CD8-positive, alpha-beta memory T cell (primary cell): ENCODE measurements at regions not wholly inside any gene's neighbourhood (a gene's known extent, or its start where the extent isn't known, plus 50 kb on each side); places are given as distances from the start of the nearest gene placed in this dataset.

ENCODE experiments used
- CTCF ChIA-PET: fragments of 350-600 bp; sonication (Branson Sonifier 250); formaldehyde crosslinking; loops from one replicate; lab custom pipeline; 2021; ENCODE audit warnings: antibody characterized with exemption; lab: Charles Lee
- POLR2A ChIA-PET: fragments of 350-600 bp; sonication (Branson Sonifier 250); formaldehyde crosslinking; loops from one replicate; lab custom pipeline; 2021; ENCODE audit warnings: antibody characterized with exemption; lab: Charles Lee
- DNase-seq, 5 donors: peaks; one replicate each; pipeline versions ENCODE4 v3.0.0 to v3.0.0-alpha.2; 2020 to 2022; ENCODE audit warnings: mixed read lengths in 1 of 5
- H3K27ac ChIP-seq: one replicate; pipeline ENCODE4 v1.7.0; 2013; ENCODE audit warnings: low read depth, mild to moderate bottlenecking, low read length, moderate library complexity
- H3K27me3 ChIP-seq: 2 replicates; pipeline ENCODE4 v1.7.0; 2013; ENCODE audit warnings: low read length, mild to moderate bottlenecking; ENCODE audit not compliant: insufficient read depth, poor library complexity, severe bottlenecking
- H3K36me3 ChIP-seq: 2 replicates; pipeline ENCODE4 v1.7.0; 2013; ENCODE audit warnings: mild to moderate bottlenecking, low read length, moderate library complexity; ENCODE audit not compliant: insufficient read depth
- H3K4me1 ChIP-seq: 2 replicates; pipeline ENCODE4 v1.7.0; 2013; ENCODE audit warnings: mild to moderate bottlenecking, low read length, moderate library complexity; ENCODE audit not compliant: insufficient read depth
- H3K4me3 ChIP-seq: 2 replicates; pipeline ENCODE4 v1.7.0; 2013; ENCODE audit warnings: mild to moderate bottlenecking, low read length
- H3K9me3 ChIP-seq: 2 replicates; pipeline ENCODE4 v1.7.0; 2013; ENCODE audit warnings: mild to moderate bottlenecking, low read length
- H3K27ac Mint-ChIP-seq, 8 donors: one replicate each; pipeline ENCODE4 v1.8.0; 2020 to 2021; ENCODE audit warnings: mixed read lengths in 8 of 8, mild to moderate bottlenecking in 6 of 8, inconsistent platforms in 3 of 8, moderate library complexity in 3 of 8
- H3K27me3 Mint-ChIP-seq, 2 donors: one replicate each; pipeline ENCODE4 v1.8.0; 2020 to 2021; ENCODE audit warnings: mixed read lengths in 2 of 2, mild to moderate bottlenecking in 1 of 2, moderate library complexity in 1 of 2
- H3K36me3 Mint-ChIP-seq, 3 donors: one replicate each; pipeline ENCODE4 v1.8.0; 2020 to 2021; ENCODE audit warnings: mixed read lengths in 3 of 3, inconsistent platforms in 1 of 3, mild to moderate bottlenecking in 1 of 3
- H3K4me1 Mint-ChIP-seq, 3 donors: one replicate each; pipeline ENCODE4 v1.8.0; 2020 to 2021; ENCODE audit warnings: mixed read lengths in 3 of 3, inconsistent platforms in 1 of 3, mild to moderate bottlenecking in 1 of 3
- H3K4me3 Mint-ChIP-seq, 7 donors: one replicate each; pipeline ENCODE4 v1.8.0; 2020 to 2021; ENCODE audit warnings: mixed read lengths in 7 of 7, mild to moderate bottlenecking in 6 of 7, moderate library complexity in 4 of 7, inconsistent platforms in 2 of 7
- H3K9me3 Mint-ChIP-seq, 5 donors: one replicate each; pipeline ENCODE4 v1.8.0; 2020 to 2022; ENCODE audit warnings: mixed read lengths in 5 of 5, mild to moderate bottlenecking in 3 of 5, moderate library complexity in 2 of 5, inconsistent platforms in 1 of 5

DNA sequence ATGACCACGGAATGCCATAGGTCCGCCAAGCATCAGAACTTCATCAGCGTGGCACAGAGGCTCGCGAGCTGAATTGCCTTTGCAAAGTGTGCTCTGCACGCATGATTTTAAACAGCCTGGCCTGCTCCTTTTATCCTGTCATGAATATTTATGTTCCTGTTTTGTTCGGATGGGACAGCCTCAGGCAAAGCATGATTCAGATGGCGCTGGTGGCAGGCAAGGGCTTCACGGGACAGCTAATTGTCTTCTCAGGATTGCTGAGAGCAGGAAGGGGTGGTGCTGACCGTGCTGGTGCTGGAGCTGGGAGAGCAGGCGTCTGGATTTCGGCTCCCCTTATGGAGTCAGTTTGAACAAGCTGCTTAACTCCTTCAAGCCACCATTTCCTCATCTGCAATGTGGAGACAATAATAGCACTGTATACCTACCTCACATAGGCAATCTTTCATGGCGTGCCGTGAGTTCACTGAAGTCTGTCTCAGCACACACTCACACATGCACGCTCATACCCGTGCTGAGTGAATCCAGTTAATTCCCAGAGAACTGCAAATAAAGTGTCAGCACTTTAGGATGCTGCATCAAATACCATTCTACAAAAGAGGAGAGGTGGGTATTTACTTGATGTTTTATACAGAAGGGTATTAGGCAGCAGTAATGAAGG is 79.7 kb upstream of the APCDD1 start:
- CTCF ChIA-PET = no interaction called here
- no peaks in the 10 kb centered on the region for H3K4me1 Mint-ChIP-seq
- H3K27me3 Mint-ChIP-seq = peaks cover 3% of the 10 kb centered on the region in 2 donors

DNA sequence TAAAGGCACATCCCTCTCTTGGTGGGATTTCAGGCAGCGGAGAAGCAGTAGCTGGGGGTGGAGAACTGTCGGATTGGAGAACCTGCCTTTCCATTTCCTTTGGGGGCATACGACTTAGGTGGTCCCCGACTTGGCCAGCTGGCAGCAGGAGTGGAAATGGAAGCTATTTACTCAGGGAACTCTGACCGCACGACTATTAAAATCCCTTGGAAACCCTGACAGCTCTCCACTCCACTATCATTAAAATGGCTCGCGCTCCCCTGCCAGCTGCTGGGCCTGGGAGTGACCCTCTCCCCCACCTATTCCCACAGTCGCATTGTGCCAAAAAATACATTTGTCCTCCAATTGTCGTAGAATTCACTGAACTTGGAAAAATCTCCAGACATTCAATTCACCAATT is 77.7 kb upstream of the APCDD1 start:
- CTCF ChIA-PET = no interaction called here
- Histone ChIP-seq H3K27ac (no peak overlapping the region), H3K4me3 (no peak overlapping the region), H3K36me3 (no peaks in the 10 kb centered on the region), H3K4me1 (no peaks in the 10 kb centered on the region), H3K27me3 (no peaks in the 10 kb centered on the region), H3K9me3 (no peaks in the 10 kb centered on the region)
- H3K27me3 Mint-ChIP-seq = peaks cover under 1 to 2% of the 10 kb centered on the region in 2 donors
- H3K36me3 Mint-ChIP-seq = no peaks in the 10 kb centered on the region
- no peaks in the 10 kb centered on the region for H3K4me1 Mint-ChIP-seq
- POLR2A ChIA-PET = no interaction called here
- H3K27ac Mint-ChIP-seq = no peak overlapping the region
- no peak overlapping the region for H3K4me3 Mint-ChIP-seq
- no peak for DNase-seq
- H3K9me3 Mint-ChIP-seq = no peaks in the 10 kb centered on the region

More for the DNA sequence above, 79.7 kb upstream of the APCDD1 start:
- POLR2A ChIA-PET = no interaction called here
- Histone ChIP-seq H3K4me1 (no peaks in the 10 kb centered on the region), H3K36me3 (no peaks in the 10 kb centered on the region), H3K27me3 (no peaks in the 10 kb centered on the region), H3K9me3 (no peaks in the 10 kb centered on the region), H3K27ac (no peak overlapping the region), H3K4me3 (no peak overlapping the region)
- H3K4me3 Mint-ChIP-seq = no peak overlapping the region
- no peaks in the 10 kb centered on the region for H3K9me3 Mint-ChIP-seq
- no peak for DNase-seq
- H3K36me3 Mint-ChIP-seq = no peaks in the 10 kb centered on the region
- H3K27ac Mint-ChIP-seq = no peak overlapping the region

DNA sequence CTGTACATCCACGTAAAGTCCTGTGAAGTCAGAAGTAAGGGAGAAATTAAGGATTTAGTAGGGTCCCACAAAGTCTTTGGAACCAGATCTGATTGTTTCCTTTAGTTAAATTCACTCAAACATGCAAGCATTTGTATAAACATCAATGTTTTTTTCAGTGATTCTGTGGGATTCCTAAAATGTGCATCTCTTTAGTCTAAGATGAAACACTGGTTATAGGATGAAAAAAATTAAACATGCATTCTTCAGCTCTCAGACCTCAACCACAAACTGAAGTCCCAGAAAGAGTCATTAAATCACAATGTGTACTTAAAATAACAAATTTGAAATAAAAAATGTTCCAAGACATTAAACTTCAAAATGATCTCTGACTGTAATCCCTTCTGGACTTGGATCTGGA is 76.5 kb upstream of the APCDD1 start:
- no peaks in the 10 kb centered on the region for H3K4me1 Mint-ChIP-seq
- CTCF ChIA-PET = no interaction called here
- H3K9me3 Mint-ChIP-seq = no peaks in the 10 kb centered on the region
- no peaks in the 10 kb centered on the region for H3K36me3 Mint-ChIP-seq
- H3K4me3 Mint-ChIP-seq = no peak overlapping the region
- Histone ChIP-seq H3K4me1 (no peaks in the 10 kb centered on the region), H3K36me3 (no peaks in the 10 kb centered on the region), H3K27me3 (no peaks in the 10 kb centered on the region), H3K9me3 (no peaks in the 10 kb centered on the region), H3K4me3 (no peak overlapping the region), H3K27ac (no peak overlapping the region)
- H3K27ac Mint-ChIP-seq = no peak overlapping the region
- POLR2A ChIA-PET = no interaction called here
- DNase-seq = no peak
- peaks cover 0 to 2% of the 10 kb centered on the region in 2 donors for H3K27me3 Mint-ChIP-seq

DNA sequence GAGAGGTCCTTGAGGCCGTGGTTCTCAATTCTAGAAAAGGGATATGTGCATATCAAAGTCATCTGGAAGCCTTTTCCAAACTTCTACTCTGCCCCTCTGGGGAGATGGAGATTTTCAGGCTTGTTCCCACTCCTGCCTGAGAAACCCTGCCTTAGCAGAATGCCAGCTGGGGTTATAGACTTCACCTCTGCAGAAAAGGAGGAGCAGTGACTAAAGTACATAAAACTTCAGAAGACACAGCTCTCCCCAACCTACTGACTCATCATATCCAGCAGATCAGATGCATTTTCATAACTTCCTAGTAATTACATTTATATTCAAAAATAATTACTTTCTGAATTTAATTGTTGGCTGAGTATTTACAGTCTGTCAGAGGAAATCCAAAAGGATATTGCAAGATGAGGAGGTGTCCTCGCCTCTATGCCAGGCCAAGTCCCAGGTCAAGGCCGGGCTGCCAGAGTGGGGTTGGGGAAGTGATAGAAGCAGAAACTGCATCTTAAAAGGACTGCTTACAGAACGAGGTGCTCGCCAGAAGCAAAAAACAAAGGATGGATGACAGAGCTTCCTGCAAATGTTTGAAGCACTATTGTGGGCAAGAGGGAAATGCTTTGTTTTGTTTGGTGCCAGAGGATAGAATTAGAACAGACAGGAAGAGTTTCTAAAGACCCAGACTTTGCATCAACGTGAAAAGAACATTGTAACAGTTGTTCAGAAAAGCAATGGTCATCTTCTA is 75.6 kb upstream of the APCDD1 start:
- no peaks in the 10 kb centered on the region for H3K9me3 Mint-ChIP-seq
- Histone ChIP-seq H3K4me3 (no peak overlapping the region), H3K27me3 (no peaks in the 10 kb centered on the region), H3K36me3 (no peaks in the 10 kb centered on the region), H3K4me1 (no peaks in the 10 kb centered on the region), H3K27ac (no peak overlapping the region), H3K9me3 (no peaks in the 10 kb centered on the region)
- H3K4me1 Mint-ChIP-seq = no peaks in the 10 kb centered on the region
- ChIA-PET CTCF (no interaction called here), POLR2A (no interaction called here)
- H3K36me3 Mint-ChIP-seq = no peaks in the 10 kb centered on the region
- peaks cover 0 to 2% of the 10 kb centered on the region in 2 donors for H3K27me3 Mint-ChIP-seq
- no peak overlapping the region for H3K27ac Mint-ChIP-seq
- H3K4me3 Mint-ChIP-seq = no peak overlapping the region
- no peak for DNase-seq

DNA sequence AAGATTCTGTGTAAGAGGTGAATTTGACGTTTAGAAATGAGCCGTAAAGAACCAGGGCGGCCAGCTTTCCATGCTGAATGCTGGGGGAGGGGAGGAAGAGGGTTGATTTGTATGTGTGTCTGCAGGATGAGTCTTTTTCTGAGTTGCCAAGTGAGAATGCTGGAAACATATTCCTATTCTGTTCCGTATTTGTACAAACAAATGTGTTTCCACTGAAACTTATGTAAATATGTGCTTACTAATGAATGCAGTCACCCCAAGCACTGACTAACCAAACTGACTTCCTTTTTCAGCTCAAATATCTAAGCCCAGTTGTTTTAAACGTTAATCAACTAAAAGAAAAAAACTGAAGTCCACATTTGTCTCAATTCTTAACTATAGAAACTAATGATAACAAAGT is 74.9 kb upstream of the APCDD1 start:
- Mint-ChIP-seq H3K9me3 (no peaks in the 10 kb centered on the region), H3K27ac (no peak overlapping the region), H3K36me3 (no peaks in the 10 kb centered on the region), H3K4me1 (no peaks in the 10 kb centered on the region), H3K4me3 (no peak overlapping the region), H3K27me3 (peaks cover 0 to 5% of the 10 kb centered on the region in 2 donors)
- Histone ChIP-seq H3K27me3 (no peaks in the 10 kb centered on the region), H3K9me3 (no peaks in the 10 kb centered on the region), H3K27ac (no peak overlapping the region), H3K36me3 (no peaks in the 10 kb centered on the region), H3K4me1 (no peaks in the 10 kb centered on the region), H3K4me3 (no peak overlapping the region)
- ChIA-PET POLR2A (no interaction called here), CTCF (no interaction called here)
- no peak for DNase-seq

DNA sequence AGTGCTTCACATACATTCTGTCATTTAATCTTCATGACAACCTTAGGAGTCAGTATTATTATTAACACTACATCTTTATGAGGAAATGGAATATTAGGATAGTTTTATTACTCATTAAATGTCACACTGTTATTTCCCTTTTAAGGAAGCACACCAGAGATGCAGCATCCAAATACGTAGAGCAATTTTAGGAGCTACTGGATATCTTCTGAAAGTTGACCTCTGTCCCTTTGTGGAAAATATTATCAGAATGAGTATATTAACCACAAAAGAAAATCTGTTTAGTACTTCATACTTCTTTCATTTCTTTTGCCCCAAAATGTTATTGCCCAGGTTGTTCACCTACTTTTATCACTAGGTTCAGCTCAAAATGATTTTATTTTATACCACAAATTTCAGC is 72.9 kb upstream of the APCDD1 start:
- H3K27ac ChIP-seq = no peak overlapping the region
- H3K36me3 ChIP-seq = no peaks in the 10 kb centered on the region
- ChIA-PET POLR2A (no interaction called here), CTCF (no interaction called here)
- Mint-ChIP-seq H3K27ac (no peak overlapping the region), H3K9me3 (peaks cover 0 to 1% (median 0%) of the 10 kb centered on the region in 5 donors), H3K4me3 (no peak overlapping the region), H3K36me3 (no peaks in the 10 kb centered on the region), H3K4me1 (no peaks in the 10 kb centered on the region), H3K27me3 (peaks cover 2 to 5% of the 10 kb centered on the region in 2 donors)
- H3K27me3 ChIP-seq = no peaks in the 10 kb centered on the region
- no peak for DNase-seq
- H3K4me1 ChIP-seq = no peaks in the 10 kb centered on the region
- no peaks in the 10 kb centered on the region for H3K9me3 ChIP-seq
- no peak overlapping the region for H3K4me3 ChIP-seq

DNA sequence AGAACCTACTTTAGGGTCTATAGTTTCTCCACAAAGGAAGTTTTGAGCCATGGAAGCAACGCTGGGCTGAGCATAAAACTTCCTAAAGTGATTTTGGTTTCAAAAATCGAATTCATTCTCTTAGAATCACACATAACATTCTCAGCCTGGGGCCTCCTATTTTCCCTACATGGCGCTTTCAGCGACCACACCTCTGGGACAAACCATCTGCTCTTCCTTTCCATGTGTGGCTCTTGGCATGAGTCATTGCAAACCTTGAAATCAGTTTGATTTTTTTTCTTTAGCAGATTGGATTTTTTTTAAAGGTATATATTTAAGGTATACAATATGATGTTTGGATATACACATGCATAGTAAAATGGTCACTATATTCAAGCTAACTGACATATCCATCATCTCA is 72.5 kb upstream of the APCDD1 start:
- H3K36me3 ChIP-seq = no peaks in the 10 kb centered on the region
- H3K4me1 ChIP-seq = no peaks in the 10 kb centered on the region
- no peak overlapping the region for H3K27ac ChIP-seq
- no peaks in the 10 kb centered on the region for H3K27me3 ChIP-seq
- no peak overlapping the region for H3K4me3 Mint-ChIP-seq
- H3K27me3 Mint-ChIP-seq = peaks cover 5 to 6% of the 10 kb centered on the region in 2 donors
- ChIA-PET CTCF (no interaction called here), POLR2A (no interaction called here)
- H3K4me3 ChIP-seq = no peak overlapping the region
- H3K9me3 Mint-ChIP-seq = peaks cover 0 to 3% (median 0%) of the 10 kb centered on the region in 5 donors
- H3K27ac Mint-ChIP-seq = no peak overlapping the region
- no peaks in the 10 kb centered on the region for H3K36me3 Mint-ChIP-seq
- no peak for DNase-seq
- H3K4me1 Mint-ChIP-seq = no peaks in the 10 kb centered on the region
- H3K9me3 ChIP-seq = no peaks in the 10 kb centered on the region

DNA sequence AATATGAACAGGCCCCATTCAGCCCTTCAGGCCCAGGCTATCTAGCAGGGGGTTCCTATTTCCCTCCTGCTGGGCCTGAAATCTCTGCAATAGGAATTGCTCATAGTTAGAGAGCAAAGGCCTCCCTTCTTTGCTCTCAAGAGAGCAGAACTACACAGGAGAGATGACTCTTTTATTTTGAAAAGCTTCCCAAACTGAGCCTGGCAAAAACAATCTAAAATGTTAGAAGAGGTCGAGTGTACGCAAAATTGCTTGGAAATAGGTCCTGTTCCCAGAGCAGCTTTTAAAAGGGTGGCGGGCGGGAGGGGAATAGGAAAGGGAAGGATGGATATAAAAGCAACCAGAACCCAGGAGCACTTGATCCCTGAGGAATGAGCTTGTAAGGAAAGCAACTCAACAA is 68.4 kb upstream of the APCDD1 start:
- no peaks in the 10 kb centered on the region for H3K36me3 ChIP-seq
- Mint-ChIP-seq H3K27me3 (peaks cover 6 to 19% of the 10 kb centered on the region in 2 donors), H3K4me3 (no peak overlapping the region), H3K27ac (no peak overlapping the region), H3K9me3 (peaks cover 0 to 3% (median 0%) of the 10 kb centered on the region in 5 donors), H3K36me3 (no peaks in the 10 kb centered on the region), H3K4me1 (no peaks in the 10 kb centered on the region)
- CTCF ChIA-PET = no interaction called here
- POLR2A ChIA-PET = no interaction called here
- no peak overlapping the region for H3K4me3 ChIP-seq
- H3K4me1 ChIP-seq = no peaks in the 10 kb centered on the region
- H3K27ac ChIP-seq = no peak overlapping the region
- H3K27me3 ChIP-seq = no peaks in the 10 kb centered on the region
- no peak for DNase-seq
- no peaks in the 10 kb centered on the region for H3K9me3 ChIP-seq
